ENCODE measurements at regions not wholly inside any gene's neighbourhood (a gene's known extent, or its start where the extent isn't known, plus 50 kb on each side); places are given as distances from the start of the nearest gene placed in this dataset.

- TF ChIP-seq NFE2L1 (tag; IDR thresholded peaks at IDR 0.05; ENCODE audit: borderline replicate concordance, low read depth) (no peak), GABPB1 (CRISPR knock-in tag; IDR thresholded peaks at IDR 0.05) (no peak), ZNF133 (CRISPR knock-in tag; IDR thresholded peaks at IDR 0.05) (no peak), ZNF766 (CRISPR knock-in tag; conservative IDR thresholded peaks at IDR 0.05) (no peak)
These were observed 647.3 kb upstream of the DIPK2B start (continued) for GRCh38 chrX:45847961-45848360.

GRCh38 chrX:45846328-45846727 lies 645.7 kb upstream of the DIPK2B start:
- POLR2A ChIA-PET, result no interaction called here
- H3K9ac ChIP-seq (ENCODE audit: insufficient read depth in 1 of 2, low read depth in 2 of 2, low read length in 2 of 2), result no peak overlapping the region
- H3K27me3 ChIP-seq (ENCODE audit: control insufficient read depth in 2 of 2, insufficient read depth in 2 of 2, low read length in 2 of 2), result no peaks in the 10 kb centered on the region
- FAIRE-seq, result no peak
- no peaks in the 10 kb centered on the region for H3K79me2 ChIP-seq (ENCODE audit: control insufficient read depth, insufficient read depth, low read length)
- H3K4me1 ChIP-seq (replicated peaks in 1 of 2; ENCODE audit: control insufficient read depth in 2 of 2, insufficient read depth in 2 of 2, low read length in 2 of 2), result 0 out of 5 replicates have a peak, but pooled peaks cover 0 to 1% of the 10 kb centered on the region in 2 experiments
- ATAC-seq, result no peak
- H3K9me1 ChIP-seq (ENCODE audit: control insufficient read depth, insufficient read depth, low read length), result no peaks in the 10 kb centered on the region
- WGBS (ENCODE audit: insufficient coverage, low coverage, missing lambda C conversion rate), result 2% methylated on average over 5 of the region's 5 CpGs
- CTCF ChIA-PET (ENCODE audit: low intra/inter-chr PET ratio), result no interaction called here
- TF ChIP-seq CHD7 (IDR thresholded peaks at IDR 0.05; ENCODE audit: low read depth, low read length), result no peak
- TF ChIP-seq RBM14 (IDR thresholded peaks at IDR 0.05; ENCODE audit: borderline replicate concordance, insufficient read depth, low read depth, low read length), result no peak
- TF ChIP-seq MCM5 (IDR thresholded peaks at IDR 0.05; ENCODE audit: low read depth), result no peak
- TF ChIP-seq KHSRP (IDR thresholded peaks at IDR 0.05), result no peak
- TF ChIP-seq NFYB (IDR thresholded peaks at IDR 0.05; ENCODE audit: extremely low read depth, insufficient read length), result no peak
- TF ChIP-seq NCOA1 (IDR thresholded peaks at IDR 0.05; ENCODE audit: low read depth), result no peak
- TF ChIP-seq ARID2 (IDR thresholded peaks at IDR 0.05), result no peak
- no peak overlapping the region for H2AFZ ChIP-seq (ENCODE audit: low read depth, low read length)
- H3K36me3 ChIP-seq (ENCODE audit: control insufficient read depth, insufficient read depth, low read length), result no peaks in the 10 kb centered on the region
- H3K9me3 ChIP-seq (replicated peaks; ENCODE audit: control insufficient read depth, insufficient read depth, low read depth, low read length), result no peaks in the 10 kb centered on the region
- intact Hi-C loops (cut with micrococcal nuclease) (no loop called here), in situ Hi-C loops (cut with MboI) (no loop called here)
- no peak overlapping the region for H3K4me3 ChIP-seq
- DNase-seq (ENCODE audit: extremely low read depth in 1 of 4, low spot score in 3 of 4), result no peak
- H4K20me1 ChIP-seq (replicated peaks; ENCODE audit: control insufficient read depth, insufficient read depth, low read length), result no peaks in the 10 kb centered on the region
- no peak overlapping the region for H3K4me2 ChIP-seq (ENCODE audit: insufficient read depth, low read length)
- no peak overlapping the region for H3K27ac ChIP-seq (ENCODE audit: extremely low read depth, low read depth, low read length)
- no TSS peak for BruUV-seq (replicated peaks)
